Lower leg skin (tissue), 3 donors: ENCODE measurements at regions not wholly inside any gene's neighbourhood (a gene's known extent, or its start where the extent isn't known, plus 50 kb on each side); places are given as distances from the start of the nearest gene placed in this dataset.

Experiments
- CTCF ChIP-seq, 3 donors: fragments of 450-650 bp; IDR thresholded peaks; one replicate each; pipeline ENCODE4 v1.5.1; 2016; ENCODE audit warnings: antibody characterized with exemption in 3 of 3, mild to moderate bottlenecking in 3 of 3, moderate library complexity in 2 of 3
- POLR2A ChIP-seq, 2 donors: fragments of 450-650 bp; IDR thresholded peaks; one replicate each; pipeline ENCODE4 v1.6.1; 2016 to 2017; ENCODE audit warnings: antibody characterized with exemption in 2 of 2, mild to moderate bottlenecking in 1 of 2, moderate library complexity in 1 of 2

- TF ChIP-seq CTCF (IDR thresholded peaks at IDR 0.05) (no peak), POLR2A (IDR thresholded peaks at IDR 0.05) (no peak)
Measured at GRCh38 chr13:74061926-74062595, 72.1 kb downstream of the KLF12 start.
